ENCODE measurements at regions not wholly inside any gene's neighbourhood (a gene's known extent, or its start where the extent isn't known, plus 50 kb on each side); places are given as distances from the start of the nearest gene placed in this dataset.

- ATAC-seq: no peak
- no peak for DNase-seq
Measured at GRCh38 chr1:57916041-57916440, 492.2 kb upstream of the DAB1 start.

- ATAC-seq: no peak
- no peak for DNase-seq
Measured at GRCh38 chr1:57911427-57911826, 487.6 kb upstream of the DAB1 start.

GRCh38 chr1:57910782-57911181 is 486.9 kb upstream of the DAB1 start:
- DNase-seq (no peak), ATAC-seq (no peak)

DNA sequence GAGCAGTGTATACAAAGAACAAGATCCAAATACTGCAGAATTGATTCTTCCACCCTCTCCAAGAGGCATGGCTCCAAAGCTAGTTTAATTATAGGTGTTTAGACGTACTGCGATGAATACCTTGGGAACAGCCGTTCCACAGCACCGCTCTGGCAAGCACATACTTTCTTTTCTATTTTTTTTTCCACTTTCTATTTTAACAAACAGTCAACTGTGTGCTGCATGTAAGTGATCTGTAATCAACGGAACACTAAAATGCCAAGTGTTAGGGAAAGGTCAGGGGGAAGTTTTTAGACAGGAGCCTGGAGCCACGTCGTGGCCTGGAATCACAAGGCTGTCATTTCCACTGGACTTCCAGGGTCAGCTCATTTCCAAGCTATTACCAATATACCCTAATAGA is 486.4 kb upstream of the DAB1 start:
- DNase-seq (no peak), ATAC-seq (no peak)

- ATAC-seq: no peak
- DNase-seq: no peak
Measured at GRCh38 chr1:57908147-57908890, 484.5 kb upstream of the DAB1 start.

- ATAC-seq (no peak), DNase-seq (no peak)
Measured at GRCh38 chr1:57901208-57901919, 477.5 kb upstream of the DAB1 start.

GRCh38 chr1:57898531-57898930 is 474.7 kb upstream of the DAB1 start:
- DNase-seq (no peak), ATAC-seq (no peak)

- ATAC-seq (no peak), DNase-seq (no peak)
Measured at GRCh38 chr1:57897581-57897980, 473.7 kb upstream of the DAB1 start.

- no peak for DNase-seq
- no peak for ATAC-seq
Measured at GRCh38 chr1:57894315-57894714, 470.5 kb upstream of the DAB1 start.

GRCh38 chr1:57889676-57890320 is 465.9 kb upstream of the DAB1 start:
- ATAC-seq (no peak), DNase-seq (no peak)

DNA sequence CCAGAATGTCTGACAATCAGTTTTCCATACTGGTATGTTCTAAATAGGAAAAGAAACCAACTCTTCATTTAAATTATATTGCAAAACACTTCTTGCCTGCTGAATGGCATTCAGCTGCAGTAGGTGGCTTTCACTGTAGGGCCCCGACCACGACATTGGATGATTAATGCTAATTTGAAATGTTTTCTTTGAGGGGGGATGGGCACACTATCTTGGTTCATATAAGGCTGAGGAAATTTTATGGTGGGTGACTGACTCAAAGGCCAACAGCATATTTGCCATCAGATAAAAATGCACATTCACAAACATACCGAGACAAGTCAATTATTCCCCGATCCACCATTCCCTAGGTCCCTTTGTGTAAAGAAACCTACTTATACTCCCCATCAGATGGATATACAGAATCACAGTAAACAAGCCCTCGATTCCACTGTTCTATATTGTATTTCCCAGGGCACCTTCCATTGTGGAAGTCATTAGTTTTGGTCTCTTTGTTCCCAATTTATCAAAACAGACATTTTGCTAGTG is 464.2 kb upstream of the DAB1 start:
- ATAC-seq: no peak
- no peak for DNase-seq

DNA sequence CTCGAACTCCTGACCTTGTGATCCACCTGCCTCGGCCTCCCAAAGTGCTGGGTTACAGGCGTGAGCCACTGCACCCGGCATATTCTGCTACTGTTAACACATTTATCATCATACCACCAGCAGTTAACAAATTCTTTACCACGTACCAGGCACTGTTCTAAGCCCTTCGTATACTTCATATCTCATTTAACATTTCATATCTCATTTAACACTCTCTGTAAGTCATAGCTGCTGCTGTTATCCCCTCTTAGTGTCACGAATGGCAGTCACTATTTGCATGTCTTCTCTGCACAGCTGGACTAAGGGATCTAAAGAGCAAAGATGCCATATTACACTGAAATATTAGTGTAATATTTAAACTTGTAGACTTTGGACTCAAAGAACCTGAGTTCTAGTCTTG is 462.5 kb upstream of the DAB1 start:
- ATAC-seq (no peak), DNase-seq (no peak)

- ATAC-seq (no peak), DNase-seq (no peak)
Measured at GRCh38 chr1:57883642-57883995, 459.8 kb upstream of the DAB1 start.

- DNase-seq (no peak), ATAC-seq (no peak)
Measured at GRCh38 chr1:57882934-57883641, 459.2 kb upstream of the DAB1 start.

DNA sequence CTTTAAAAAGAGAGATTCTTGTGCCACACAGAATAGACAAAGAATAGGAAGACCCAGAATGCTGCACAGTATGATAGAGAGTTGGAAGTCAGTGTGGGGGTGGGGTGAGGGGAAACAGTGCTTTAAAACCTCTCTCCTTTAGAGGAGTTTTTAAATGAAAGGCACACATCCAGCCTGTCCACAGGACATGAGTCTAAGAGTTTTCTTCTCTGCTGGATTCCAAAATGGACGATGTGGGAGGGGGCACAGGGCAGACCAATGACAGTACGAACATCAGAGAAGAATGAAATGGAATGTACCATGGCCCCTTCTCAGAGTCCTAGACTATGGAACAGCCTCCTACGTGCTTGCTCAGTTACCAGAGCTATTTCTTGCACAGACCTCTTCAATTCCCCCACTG is 458.2 kb upstream of the DAB1 start:
- ATAC-seq (no peak), DNase-seq (no peak)

DNA sequence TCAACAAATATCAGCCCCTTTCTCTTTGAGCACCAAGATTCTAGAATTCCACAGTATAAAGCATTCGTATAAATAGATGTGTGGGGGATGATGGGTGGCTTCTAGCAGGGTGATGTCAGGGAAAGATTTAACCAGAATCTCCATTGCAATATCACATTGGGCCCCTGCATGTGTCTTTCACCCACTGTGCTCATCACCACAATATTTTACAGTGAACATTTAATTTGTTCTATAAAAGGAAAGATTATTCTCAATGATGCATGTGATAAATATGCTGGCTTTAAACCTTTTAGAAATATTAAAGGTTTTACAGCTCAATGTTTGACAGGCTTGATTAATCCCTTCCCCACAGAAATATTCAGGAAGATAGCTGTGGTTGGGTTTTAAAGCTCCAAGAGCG is 457.8 kb upstream of the DAB1 start:
- no peak for DNase-seq

DNA sequence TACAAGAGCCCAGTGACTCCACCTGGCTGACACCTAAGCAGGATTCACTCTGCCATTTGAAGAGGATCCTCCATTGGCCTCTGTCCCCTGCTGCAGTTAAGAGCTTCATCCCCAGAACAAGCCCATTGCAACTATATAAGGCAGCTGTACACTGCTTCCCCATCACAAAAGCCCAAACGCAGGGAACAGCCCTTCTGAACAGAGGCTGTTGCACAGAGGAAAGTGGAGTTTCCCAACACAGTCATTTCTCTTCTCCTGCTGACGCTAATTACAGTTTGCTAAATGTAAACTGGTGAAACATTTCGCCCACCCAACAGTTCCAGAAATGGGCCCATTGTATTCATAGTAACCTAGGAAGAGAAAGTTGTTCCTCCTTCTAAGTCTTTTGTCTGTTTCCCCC is 455.8 kb upstream of the DAB1 start:
- DNase-seq: no peak
- no peak for ATAC-seq

More for the DNA sequence above, 457.8 kb upstream of the DAB1 start:
- no peak for ATAC-seq

GRCh38 chr1:57874418-57874877 is 450.6 kb upstream of the DAB1 start:
- DNase-seq (no peak), ATAC-seq (no peak)

DNA sequence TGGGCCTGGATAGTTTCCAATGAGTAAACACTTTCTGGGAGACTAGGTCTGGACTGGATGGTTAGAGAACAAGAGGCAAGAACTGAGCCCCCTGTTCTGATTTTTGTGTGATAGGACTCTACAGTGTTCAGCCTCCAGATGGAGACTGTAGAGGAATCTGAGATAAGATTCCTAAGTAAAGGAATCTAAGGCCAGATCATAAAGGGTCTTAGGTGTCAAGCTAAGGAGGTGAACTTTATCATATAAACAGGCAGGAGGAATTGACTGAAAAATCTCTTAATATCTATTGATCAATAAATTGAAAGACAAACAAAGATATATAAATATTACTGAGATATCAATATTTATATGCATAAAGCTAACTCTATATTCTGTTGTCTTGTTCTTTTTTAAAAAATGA is 449.1 kb upstream of the DAB1 start:
- DNase-seq: no peak

GRCh38 chr1:57868908-57869307 is 445.0 kb upstream of the DAB1 start:
- DNase-seq: no peak
- ATAC-seq: no peak

More for the DNA sequence above, 449.1 kb upstream of the DAB1 start:
- no peak for ATAC-seq

DNA sequence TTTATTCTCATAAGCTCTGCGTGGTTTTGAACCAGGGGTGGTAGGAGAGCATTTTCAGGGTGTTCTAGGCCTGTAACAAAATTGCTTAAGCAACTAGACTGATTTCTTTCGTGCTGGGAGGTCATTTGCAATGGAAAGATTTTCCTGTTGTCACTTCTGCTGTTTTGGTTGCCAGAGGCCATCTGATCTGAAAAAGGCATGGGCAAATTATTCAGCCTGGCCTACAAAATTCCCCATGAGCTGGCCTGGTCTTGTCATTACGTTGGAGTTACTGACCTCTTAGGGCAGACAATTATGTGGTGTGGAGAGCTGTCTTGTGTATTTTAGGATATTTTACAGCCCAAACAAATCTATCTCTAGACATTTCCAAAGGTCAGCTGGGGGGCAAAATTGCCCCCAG is 444.4 kb upstream of the DAB1 start:
- DNase-seq: no peak
- no peak for ATAC-seq

DNA sequence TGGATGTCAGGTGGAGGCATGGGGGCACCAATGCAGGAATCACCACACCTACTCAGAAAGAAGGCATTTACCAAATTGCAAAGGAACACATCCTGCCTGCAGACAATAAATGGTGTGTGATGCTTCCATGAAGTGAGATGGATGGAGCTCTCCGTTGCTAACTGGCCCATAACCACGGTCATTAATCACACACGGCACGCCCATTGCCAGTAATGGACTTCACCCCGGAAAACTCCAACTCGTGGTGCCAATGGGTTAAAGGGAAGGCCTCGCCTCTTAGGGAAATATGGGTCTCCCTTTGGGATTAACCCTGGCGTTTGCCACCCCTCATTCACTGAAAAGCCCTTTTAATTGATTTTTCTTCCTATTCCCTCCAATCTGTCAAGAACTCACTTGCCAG is 443.1 kb upstream of the DAB1 start:
- DNase-seq (no peak), ATAC-seq (no peak)
